GM23338 (cell line): ENCODE measurements at regions not wholly inside any gene's neighbourhood (a gene's known extent, or its start where the extent isn't known, plus 50 kb on each side); places are given as distances from the start of the nearest gene placed in this dataset.

Experiments
- CTCF ChIP-seq, 2 experiments: fragments of 200-600 bp in 1 of 2; sonication (generic) in 1 of 2; conservative IDR thresholded peaks; 2 replicates each; pipeline versions ENCODE4 v1.5.1 to v1.6.1; 2016 to 2017; ENCODE audit warnings: antibody characterized with exemption in 2 of 2, low read depth in 2 of 2, mild to moderate bottlenecking in 2 of 2, moderate library complexity in 1 of 2
- EZH2 ChIP-seq: fragments of 200-600 bp; sonication (generic); IDR thresholded peaks from one replicate; pipeline ENCODE4 v1.8.0; 2017; ENCODE audit warnings: antibody characterized with exemption, mild to moderate bottlenecking, low read depth; ENCODE audit not compliant: unreplicated experiment

- TF ChIP-seq CTCF (conservative IDR thresholded peaks at IDR 0.05; ENCODE audit: low read depth in 2 of 2) (no peak), EZH2 (no peak)
Observed at GRCh38 chr5:53403291-53403690, 77.1 kb upstream of the FST start.
